Stimulated activated CD8-positive, alpha-beta memory T cell treated with anti-CD3 and anti-CD28 coated beads, Interleukin-4, amount 100 ng/mL, for 48 hours (primary cell): ENCODE measurements at regions not wholly inside any gene's neighbourhood (a gene's known extent, or its start where the extent isn't known, plus 50 kb on each side); places are given as distances from the start of the nearest gene placed in this dataset.
A peak's percentile ranks its signal among the peaks of the same experiment; 100 is the strongest.
"Not testable (repeated sequence)": the region's sequence is repeated elsewhere in the genome, so short reads cannot be mapped to it uniquely, and the experiment has no call there.

Experiments used
- DNase-seq: peaks from one replicate; pipeline ENCODE4 v3.0.0-alpha.2; 2020

- DNase-seq, result no peak
Measured at GRCh38 chr2:200177971-200178911, 128.3 kb upstream of the SPATS2L start.

GRCh38 chr2:200179151-200179550 is 127.3 kb upstream of the SPATS2L start:
- DNase-seq, result no peak

GRCh38 chr2:200180943-200181342 is 125.5 kb upstream of the SPATS2L start:
- no peak for DNase-seq

GRCh38 chr2:200181755-200182154 is 124.7 kb upstream of the SPATS2L start:
- DNase-seq, result no peak

GRCh38 chr2:200184748-200185627 is 121.5 kb upstream of the SPATS2L start:
- DNase-seq, result no peak

- no peak for DNase-seq
Measured at GRCh38 chr2:200185628-200186000, 120.9 kb upstream of the SPATS2L start.

GRCh38 chr2:200186002-200186401 is 120.5 kb upstream of the SPATS2L start:
- DNase-seq, result no peak

- DNase-seq, result no peak
Measured at GRCh38 chr2:200188876-200189275, 117.6 kb upstream of the SPATS2L start.

- DNase-seq, result no peak
Measured at GRCh38 chr2:200189964-200190363, 116.5 kb upstream of the SPATS2L start.

GRCh38 chr2:200193331-200193730 is 113.2 kb upstream of the SPATS2L start:
- DNase-seq, result no peak

GRCh38 chr2:200193791-200194190 is 112.7 kb upstream of the SPATS2L start:
- no peak for DNase-seq

- no peak for DNase-seq
Measured at GRCh38 chr2:200194746-200195145, 111.7 kb upstream of the SPATS2L start.

GRCh38 chr2:200199005-200199404 is 107.5 kb upstream of the SPATS2L start:
- DNase-seq, result no peak

- peak; percentile 25 for DNase-seq
Measured at GRCh38 chr2:200199576-200200263, 106.8 kb upstream of the SPATS2L start.

GRCh38 chr2:200201839-200202238 is 104.7 kb upstream of the SPATS2L start:
- not testable (repeated sequence) for DNase-seq

- no peak for DNase-seq
Measured at GRCh38 chr2:200203381-200203827, 103.1 kb upstream of the SPATS2L start.

GRCh38 chr2:200208041-200208440 is 98.5 kb upstream of the SPATS2L start:
- DNase-seq, result no peak

GRCh38 chr2:200209030-200209429 is 97.5 kb upstream of the SPATS2L start:
- DNase-seq, result no peak

GRCh38 chr2:200211643-200212042 is 94.8 kb upstream of the SPATS2L start:
- DNase-seq, result no peak

- DNase-seq, result no peak
Measured at GRCh38 chr2:200212862-200213425, 93.5 kb upstream of the SPATS2L start.

GRCh38 chr2:200216310-200216709 is 90.2 kb upstream of the SPATS2L start:
- no peak for DNase-seq

GRCh38 chr2:200217320-200217719 is 89.2 kb upstream of the SPATS2L start:
- no peak for DNase-seq

GRCh38 chr2:200218645-200219044 is 87.8 kb upstream of the SPATS2L start:
- no peak for DNase-seq
